WTC11 (cell line): ENCODE measurements at regions not wholly inside any gene's neighbourhood (a gene's known extent, or its start where the extent isn't known, plus 50 kb on each side); places are given as distances from the start of the nearest gene placed in this dataset.

Experiments used
- ATAC-seq: fragments of 200-7000 bp; cut with Tn5 transposase; 2 replicates; pipeline ENCODE4 v1.10.0; 2021; ENCODE audit warnings: mild to moderate bottlenecking, moderate library complexity
- CTCF ChIA-PET: fragments of 300-600 bp; sonication (Branson Sonifier 250); formaldehyde crosslinking; loops from one replicate; lab custom pipeline; 2021; ENCODE audit warnings: antibody characterized with exemption; lab: Charles Lee
- POLR2A ChIA-PET: fragments of 350-600 bp; sonication (Branson Sonifier 250); formaldehyde crosslinking; loops from one replicate; lab custom pipeline; 2021; ENCODE audit warnings: antibody characterized with exemption; lab: Charles Lee
- DNase-seq: peaks from one replicate; pipeline ENCODE4 v3.0.0; 2021; ENCODE audit warnings: low spot score
- H3K27ac Mint-ChIP-seq: 2 replicates; pipeline ENCODE4 v1.8.0; 2021; ENCODE audit warnings: mixed read lengths
- H3K27me3 Mint-ChIP-seq: 2 replicates; pipeline ENCODE4 v1.8.0; 2021; ENCODE audit warnings: low read depth, mild to moderate bottlenecking, moderate library complexity, mixed read lengths
- H3K36me3 Mint-ChIP-seq: 2 replicates; pipeline ENCODE4 v1.8.0; 2021; ENCODE audit warnings: mixed read lengths
- H3K4me1 Mint-ChIP-seq: 2 replicates; pipeline ENCODE4 v1.8.0; 2022; ENCODE audit warnings: mixed read lengths
- H3K4me3 Mint-ChIP-seq: 2 replicates; pipeline ENCODE4 v1.8.0; 2021; ENCODE audit warnings: mild to moderate bottlenecking, moderate library complexity, mixed read lengths
- H3K9me3 Mint-ChIP-seq: 2 replicates; pipeline ENCODE4 v1.8.0; 2021; ENCODE audit warnings: mixed read lengths
- AR ChIP-seq: fragments of 250-450 bp; sonication (Bioruptor Pico); IDR thresholded peaks from 2 replicates; pipeline ENCODE4 v1.9.0; 2021; ENCODE audit warnings: mild to moderate bottlenecking
- CREM ChIP-seq: sonication (generic); formaldehyde crosslinking; IDR thresholded peaks from 2 replicates; pipeline ENCODE4 v1.8.1; 2022; ENCODE audit warnings: mild to moderate bottlenecking, missing genetic modification reagents, moderate library complexity
- CTCF ChIP-seq: fragments of 200-600 bp; IDR thresholded peaks from 2 replicates; pipeline ENCODE4 v1.8.0; 2022; ENCODE audit warnings: antibody characterized with exemption
- E2F5 ChIP-seq: sonication (generic); formaldehyde crosslinking; IDR thresholded peaks from 2 replicates; pipeline ENCODE4 v1.8.1; 2022; ENCODE audit warnings: mild to moderate bottlenecking, moderate library complexity, missing genetic modification reagents
- ESRRA ChIP-seq: sonication (generic); formaldehyde crosslinking; IDR thresholded peaks from 2 replicates; pipeline ENCODE4 v1.8.1; 2022; ENCODE audit warnings: mild to moderate bottlenecking, missing genetic modification reagents, borderline replicate concordance
- FOXJ3 ChIP-seq: sonication (generic); formaldehyde crosslinking; IDR thresholded peaks from 2 replicates; pipeline ENCODE4 v1.9.0; 2021; ENCODE audit warnings: missing genetic modification reagents, mild to moderate bottlenecking, borderline replicate concordance
- HMGA2 ChIP-seq: fragments of 250-450 bp; sonication (Bioruptor Pico); IDR thresholded peaks from 2 replicates; pipeline ENCODE4 v1.4.0; 2021; ENCODE audit warnings: mild to moderate bottlenecking, moderate library complexity
- HMGXB4 ChIP-seq: sonication (generic); formaldehyde crosslinking; IDR thresholded peaks from 2 replicates; pipeline ENCODE4 v1.8.1; 2023; ENCODE audit warnings: mild to moderate bottlenecking, moderate library complexity, missing genetic modification reagents
- KAT7 ChIP-seq: sonication (generic); formaldehyde crosslinking; IDR thresholded peaks from 2 replicates; pipeline ENCODE4 v1.8.1; 2023; ENCODE audit warnings: missing genetic modification reagents, mild to moderate bottlenecking, borderline replicate concordance
- MAX ChIP-seq: sonication (generic); formaldehyde crosslinking; IDR thresholded peaks from 2 replicates; pipeline ENCODE4 v1.8.0; 2022; ENCODE audit warnings: mild to moderate bottlenecking, missing genetic modification reagents
- RORB ChIP-seq: fragments of 250-450 bp; sonication (Bioruptor Pico); IDR thresholded peaks from 2 replicates; pipeline ENCODE4 v1.9.0; 2021; ENCODE audit warnings: mild to moderate bottlenecking
- TEAD4 ChIP-seq: sonication (generic); formaldehyde crosslinking; IDR thresholded peaks from 2 replicates; pipeline ENCODE4 v1.8.0; 2022; ENCODE audit warnings: mild to moderate bottlenecking, missing genetic modification reagents
- TP53 ChIP-seq: sonication (generic); formaldehyde crosslinking; IDR thresholded peaks from 2 replicates; pipeline ENCODE4 v1.8.1; 2023; ENCODE audit warnings: mild to moderate bottlenecking, missing genetic modification reagents
- ZMAT4 ChIP-seq: fragments of 250-450 bp; sonication (Bioruptor Pico); IDR thresholded peaks from 2 replicates; pipeline ENCODE4 v1.9.0; 2021; ENCODE audit warnings: mild to moderate bottlenecking
- ZNF263 ChIP-seq: sonication (generic); formaldehyde crosslinking; IDR thresholded peaks from 2 replicates; pipeline ENCODE4 v1.8.1; 2022; ENCODE audit warnings: low read depth, mild to moderate bottlenecking, moderate library complexity, missing genetic modification reagents
- ZNF425 ChIP-seq: fragments of 250-450 bp; sonication (Bioruptor Pico); conservative IDR thresholded peaks from 2 replicates; pipeline ENCODE4 v1.9.0; 2021; ENCODE audit warnings: mild to moderate bottlenecking

GRCh38 chr3:71991681-71992080, 206.7 kb upstream of the PROK2 start (continued):
- TF ChIP-seq E2F5 (no peak), RORB (CRISPR knock-in tag) (no peak), CREM (no peak), TP53 (no peak), ZMAT4 (CRISPR knock-in tag) (no peak), HMGXB4 (no peak), AR (no peak), FOXJ3 (CRISPR knock-in tag) (no peak), TEAD4 (CRISPR knock-in tag) (no peak), ZNF263 (CRISPR knock-in tag) (no peak)

- ChIA-PET POLR2A (no interaction called here), CTCF (no interaction called here)
- no peak overlapping the region for H3K4me3 Mint-ChIP-seq
- peaks cover 10% of the 10 kb centered on the region; the same call in 1 of the 2 replicates for H3K36me3 Mint-ChIP-seq
- no peak for TF ChIP-seq KAT7 (CRISPR knock-in tag)
- no peak for ATAC-seq
- no peak for DNase-seq
- no peaks in the 10 kb centered on the region for H3K27me3 Mint-ChIP-seq
- H3K9me3 Mint-ChIP-seq = peaks cover 19% of the 10 kb centered on the region
- peaks cover 19% of the 10 kb centered on the region for H3K4me1 Mint-ChIP-seq
- no peak overlapping the region for H3K27ac Mint-ChIP-seq
Measured at GRCh38 chr3:71991046-71991445, 206.1 kb upstream of the PROK2 start.

- POLR2A ChIA-PET = no interaction called here
- no peak overlapping the region for H3K4me3 Mint-ChIP-seq
- no peaks in the 10 kb centered on the region for H3K27me3 Mint-ChIP-seq
- peaks cover 17% of the 10 kb centered on the region for H3K4me1 Mint-ChIP-seq
- peaks cover 19% of the 10 kb centered on the region for H3K9me3 Mint-ChIP-seq
- DNase-seq = no peak
- TF ChIP-seq TEAD4 (CRISPR knock-in tag) (no peak), CTCF (no peak), CREM (no peak), ESRRA (CRISPR knock-in tag) (no peak), MAX (no peak), HMGA2 (CRISPR knock-in tag) (no peak), FOXJ3 (CRISPR knock-in tag) (no peak), ZNF425 (no peak)
- peaks cover 10% of the 10 kb centered on the region; the same call in 1 of the 2 replicates for H3K36me3 Mint-ChIP-seq
- no peak for ATAC-seq
- CTCF ChIA-PET = no interaction called here
- H3K27ac Mint-ChIP-seq = no peak overlapping the region
Measured at GRCh38 chr3:71990545-71990944, 205.6 kb upstream of the PROK2 start.
